ENCODE measurements at regions not wholly inside any gene's neighbourhood (a gene's known extent, or its start where the extent isn't known, plus 50 kb on each side); places are given as distances from the start of the nearest gene placed in this dataset.

- TF ChIP-seq CTCF (conservative IDR thresholded peaks at IDR 0.05; ENCODE audit: low read length) (no peak), EZH2phosphoT487 (IDR thresholded peaks at IDR 0.05; ENCODE audit: borderline replicate concordance, low read depth, low read length) (no peak)
Measured at GRCh38 chr12:13326076-13326475, 129.6 kb downstream of the EMP1 start.
